Hematopoietic multipotent progenitor cell treated with erythropoietin and hydrocortisone succinate and interleukin-3 and kit ligand, for 15 days (in vitro differentiated cells): ENCODE measurements at regions not wholly inside any gene's neighbourhood (a gene's known extent, or its start where the extent isn't known, plus 50 kb on each side); places are given as distances from the start of the nearest gene placed in this dataset.

Source experiments
- DNase-seq: peaks from one replicate; pipeline ENCODE4 v3.0.0-alpha.2; 2015; ENCODE audit warnings: low spot score

GRCh38 chr12:24044941-24045703 is 95.7 kb upstream of the SOX5 start:
- no peak for DNase-seq

DNA sequence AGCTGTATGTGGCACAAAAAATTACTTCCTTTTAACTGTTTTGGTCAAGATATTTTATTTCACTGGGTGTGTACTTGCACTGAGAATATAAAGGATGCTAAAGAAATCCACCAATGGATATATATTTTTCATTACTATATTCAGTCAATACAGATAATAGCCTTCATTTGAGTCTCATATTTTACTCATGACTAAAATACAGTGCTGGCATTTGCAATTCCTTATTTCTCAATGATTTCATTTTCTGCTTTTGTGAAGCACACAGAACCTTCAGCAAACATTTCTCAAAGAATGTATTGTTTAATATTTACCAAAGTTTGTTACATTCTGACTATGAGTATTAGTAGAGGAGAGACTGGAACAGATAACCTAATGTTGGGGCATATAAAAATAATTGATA is 93.2 kb upstream of the SOX5 start:
- DNase-seq = no peak

DNA sequence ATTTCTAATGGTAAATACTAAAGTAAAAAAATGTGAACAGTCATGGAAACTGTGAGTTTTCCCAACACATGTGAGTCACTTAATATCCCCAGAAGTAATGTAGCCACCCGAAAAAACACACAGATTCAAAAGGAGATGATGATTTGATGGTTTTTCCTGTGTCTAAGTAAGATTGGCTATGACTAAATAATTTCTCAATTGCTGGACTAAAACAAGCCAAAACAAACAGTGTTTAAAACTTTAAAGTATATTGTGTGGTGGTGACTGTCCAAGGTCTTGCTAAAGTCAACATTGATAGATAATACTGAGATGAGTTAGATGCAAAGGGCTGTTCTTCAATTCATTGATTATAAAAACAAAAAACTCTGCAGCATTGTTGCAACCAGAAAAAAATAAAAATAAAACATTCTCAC is 89.6 kb upstream of the SOX5 start:
- DNase-seq = no peak

DNA sequence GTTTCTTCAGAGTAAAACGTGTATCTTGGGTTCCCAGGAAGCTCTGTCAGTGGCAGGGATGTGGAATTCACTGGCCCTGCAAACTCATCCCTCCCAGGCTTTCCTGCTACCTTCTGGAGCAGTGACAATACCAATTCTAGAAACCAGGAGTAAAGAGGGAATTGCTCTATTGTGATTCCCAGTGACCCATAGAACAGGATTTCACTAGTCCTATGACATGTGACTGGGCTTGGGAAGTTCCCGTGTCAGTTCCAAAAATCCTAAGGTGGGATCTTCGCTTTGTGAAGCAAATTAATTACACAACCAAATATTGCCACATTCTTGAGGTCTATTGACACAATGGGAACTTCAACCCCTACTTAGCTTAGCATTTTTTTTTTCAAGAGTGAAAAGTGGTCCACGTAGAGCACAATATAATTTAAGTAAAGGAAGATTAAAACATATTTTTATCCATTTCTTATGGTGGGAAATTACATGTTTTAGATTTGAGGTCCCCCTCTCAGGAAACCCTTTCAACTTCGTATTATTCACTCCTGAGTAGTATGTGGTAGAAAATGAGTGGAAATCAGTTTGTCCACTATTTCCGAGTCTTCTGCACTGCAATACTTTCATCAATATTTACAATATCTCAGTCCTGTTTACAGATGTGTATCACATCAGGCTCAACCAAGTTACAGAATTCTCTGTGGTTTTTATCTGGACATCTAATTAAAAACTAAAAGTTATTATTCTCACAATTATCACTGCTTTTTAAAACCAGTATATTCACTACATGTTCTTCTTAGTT is 88.9 kb upstream of the SOX5 start:
- no peak for DNase-seq

DNA sequence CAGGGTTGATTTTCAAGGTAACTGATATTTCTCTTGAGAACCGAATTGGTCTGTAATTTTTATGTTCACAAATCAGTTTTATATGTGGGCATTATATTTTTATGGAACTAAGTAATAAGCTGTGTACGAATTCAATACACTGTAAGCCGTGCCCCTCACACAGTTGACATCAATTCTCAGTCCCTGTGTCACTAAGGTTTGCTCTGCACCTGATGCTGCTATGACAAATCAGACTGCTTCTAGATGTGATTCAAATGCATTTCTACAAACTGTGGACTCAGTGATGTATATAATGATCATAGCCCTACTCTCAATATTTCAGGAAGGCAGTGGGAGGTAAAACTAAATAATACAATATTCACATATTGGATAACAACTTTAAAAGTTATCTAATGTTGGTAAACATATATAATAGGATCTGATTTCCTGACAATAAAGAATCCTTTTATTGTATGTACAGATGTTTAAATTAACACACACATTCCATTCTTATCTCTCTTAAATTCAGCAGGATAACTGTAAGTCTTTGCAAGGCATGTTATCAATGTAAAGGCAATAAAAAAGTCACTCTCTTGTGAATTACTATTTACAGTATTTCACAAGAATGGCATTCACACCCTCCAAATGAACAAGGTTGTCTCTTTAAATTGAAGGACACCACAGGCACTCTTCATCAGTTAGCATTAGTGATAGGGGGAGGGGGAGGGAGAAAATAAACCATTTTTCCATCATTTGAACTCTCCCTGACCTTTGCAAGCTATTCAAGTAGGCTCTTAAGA is 87.2 kb upstream of the SOX5 start:
- no peak for DNase-seq

DNA sequence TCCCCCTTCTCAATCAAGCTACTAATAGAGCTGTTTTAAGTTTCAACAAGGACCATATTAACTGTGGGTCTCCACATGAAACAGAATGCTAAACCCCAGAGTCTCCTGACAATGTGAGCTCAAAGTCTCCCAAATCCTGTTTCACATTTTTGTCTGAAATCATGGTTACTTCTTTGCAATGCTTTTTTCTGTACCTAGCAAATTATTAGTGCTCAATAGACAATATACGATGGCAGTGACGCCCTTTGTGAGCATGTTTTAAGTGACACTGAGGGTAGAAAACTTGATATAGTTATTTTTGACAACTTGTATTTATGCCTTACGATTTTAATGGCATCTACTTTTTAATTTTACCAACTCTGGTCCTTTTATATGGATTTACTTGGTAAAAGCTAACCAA is 85.4 kb upstream of the SOX5 start:
- no peak for DNase-seq

DNA sequence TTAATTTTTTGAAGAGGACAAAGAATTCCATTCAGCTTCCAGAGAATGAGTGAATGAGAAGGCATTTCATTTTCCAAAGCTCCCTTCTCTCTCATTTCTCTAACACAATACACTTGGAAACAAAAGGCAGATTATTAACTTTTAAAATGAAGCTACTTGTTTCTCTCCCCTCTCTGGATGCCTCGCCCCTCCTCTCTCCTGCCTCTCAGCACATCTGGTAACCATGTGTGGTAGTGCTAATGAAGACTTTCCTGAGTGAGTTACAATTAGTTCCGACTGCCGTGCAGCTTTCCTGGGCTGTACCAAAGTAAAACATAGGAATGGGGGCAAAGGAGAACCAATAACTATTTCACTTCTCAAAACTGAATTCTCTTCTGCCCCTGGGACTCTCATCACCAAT is 84.7 kb upstream of the SOX5 start:
- no peak for DNase-seq

- no peak for DNase-seq
Observed at GRCh38 chr12:24027352-24027751, 77.9 kb upstream of the SOX5 start.

DNA sequence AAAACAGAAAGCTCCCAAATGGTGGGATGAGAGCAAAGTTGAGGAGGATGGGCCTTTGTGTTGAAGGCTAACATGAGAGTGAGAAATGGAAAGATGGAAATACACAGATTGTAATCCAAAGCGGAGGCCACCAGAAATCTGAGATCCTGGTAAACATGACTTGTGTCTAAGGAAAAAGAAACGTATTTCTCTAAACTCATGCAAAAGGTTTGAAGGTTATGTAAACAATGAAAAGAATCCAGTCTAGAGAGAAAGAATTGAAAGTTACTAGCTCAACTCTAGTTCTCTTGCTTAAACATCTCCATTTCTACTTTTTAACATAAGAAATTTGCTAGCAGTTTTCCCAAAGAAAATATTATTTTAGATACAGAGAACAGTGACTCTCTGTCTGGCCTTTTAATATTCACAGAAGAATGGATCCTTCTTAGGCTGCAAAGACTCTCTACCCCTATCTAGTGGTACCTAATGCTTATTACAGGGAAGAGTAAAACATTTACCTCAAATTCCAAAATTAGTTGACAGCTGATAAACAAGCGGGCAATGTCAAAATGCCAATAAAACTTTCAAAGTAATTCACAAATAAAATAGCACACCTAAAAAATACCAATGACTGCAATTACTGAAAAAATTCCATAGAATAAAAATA is 75.8 kb upstream of the SOX5 start:
- DNase-seq = no peak

DNA sequence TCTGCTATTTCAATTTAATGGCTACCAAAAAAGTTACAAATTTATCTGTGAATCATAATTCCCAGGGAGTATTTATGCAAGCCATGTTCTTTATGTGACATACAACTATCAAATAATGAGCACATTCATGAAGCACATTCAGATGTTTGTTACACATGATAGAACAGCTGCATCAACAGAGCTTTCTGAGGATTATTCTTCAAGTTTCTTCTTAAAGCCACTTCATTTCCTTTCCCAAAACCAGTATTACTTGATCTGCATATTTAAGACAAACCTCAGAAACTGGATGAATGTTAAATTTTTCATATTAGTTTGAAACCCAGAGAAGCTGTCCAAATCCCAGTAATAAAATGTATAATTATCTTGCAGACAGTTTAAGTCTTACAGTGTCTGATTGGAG is 73.6 kb upstream of the SOX5 start:
- DNase-seq = no peak

DNA sequence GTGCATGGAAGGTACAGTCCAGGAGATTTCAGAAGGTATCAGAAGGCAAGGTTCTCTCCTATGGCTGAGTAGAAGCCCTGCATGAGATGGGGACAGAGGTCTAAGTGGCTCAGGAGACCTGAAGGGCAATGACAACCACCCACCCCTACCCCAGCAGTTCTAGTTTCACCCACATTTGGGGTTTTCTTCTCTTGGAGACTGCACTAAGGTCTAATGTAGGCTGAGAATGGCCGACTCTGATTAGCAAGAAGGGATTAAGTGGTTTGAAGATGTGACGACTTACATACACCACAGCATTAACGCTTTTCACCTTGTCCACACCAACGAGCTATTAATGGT is 71.7 kb upstream of the SOX5 start:
- DNase-seq = no peak

- no peak for DNase-seq
Observed at GRCh38 chr12:24020397-24021163, 71.1 kb upstream of the SOX5 start.

GRCh38 chr12:24015833-24016160 is 66.3 kb upstream of the SOX5 start:
- no peak for DNase-seq

- no peak for DNase-seq
Observed at GRCh38 chr12:24014915-24015832, 65.7 kb upstream of the SOX5 start.

DNA sequence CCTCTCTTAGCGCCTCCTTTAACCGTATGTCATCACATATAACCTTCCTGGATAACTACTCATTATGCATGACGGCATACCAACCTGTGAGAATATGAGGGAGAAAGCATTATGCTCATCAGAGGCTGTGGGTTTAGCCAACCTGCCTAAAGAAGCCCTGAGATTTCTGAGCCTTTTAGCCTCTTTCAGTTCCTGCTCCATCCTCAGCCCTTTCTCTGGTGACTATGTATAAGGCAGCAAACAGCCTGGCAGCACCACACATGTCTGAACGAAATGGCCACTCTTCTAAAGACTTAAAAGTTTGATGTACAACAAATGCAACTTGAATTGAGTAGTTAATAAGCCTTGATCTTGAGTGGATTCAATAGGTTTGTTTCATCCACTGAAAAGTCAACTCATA is 64.8 kb upstream of the SOX5 start:
- DNase-seq = no peak

- no peak for DNase-seq
Observed at GRCh38 chr12:24012528-24012927, 63.1 kb upstream of the SOX5 start.

DNA sequence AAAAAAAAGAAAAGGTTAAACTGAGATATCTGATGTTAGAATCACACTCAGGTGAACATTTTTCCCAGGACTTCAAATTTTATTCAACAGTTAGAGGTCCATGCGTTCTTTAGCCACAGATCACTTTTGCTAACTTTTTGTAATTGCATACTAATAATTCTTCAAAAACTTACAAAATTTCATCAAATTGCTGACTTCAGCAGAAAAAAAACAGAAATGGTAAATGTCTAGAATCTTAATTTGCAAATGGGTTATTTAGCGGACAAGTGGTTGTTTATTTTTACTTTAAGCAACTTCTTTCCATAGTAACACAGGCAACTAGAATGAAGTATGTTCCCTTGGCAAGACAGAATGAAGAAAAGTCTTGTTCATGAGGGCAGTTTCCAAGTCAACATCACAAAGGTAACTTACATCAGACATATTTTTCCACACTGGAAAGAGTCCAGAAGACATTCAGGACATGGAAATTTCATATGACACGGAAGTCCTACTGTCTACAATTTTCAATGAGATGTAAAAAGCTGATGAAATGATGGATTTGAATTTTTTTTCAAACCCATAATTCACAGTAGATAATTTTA is 62.5 kb upstream of the SOX5 start:
- DNase-seq = no peak

- DNase-seq = no peak
Observed at GRCh38 chr12:24008166-24008565, 58.7 kb upstream of the SOX5 start.
